C4-2B (cell line): ENCODE measurements at regions not wholly inside any gene's neighbourhood (a gene's known extent, or its start where the extent isn't known, plus 50 kb on each side); places are given as distances from the start of the nearest gene placed in this dataset.

Source experiments
- ZFX ChIP-seq: fragments of 450-650 bp; IDR thresholded peaks from 2 replicates; pipeline ENCODE4 v1.6.1; 2017
- TF ChIP-seq, protein P1 (sequence below): fragments of 450-650 bp; conservative IDR thresholded peaks from 2 replicates; pipeline ENCODE4 v1.5.1; 2017; ENCODE audit warnings: mild to moderate bottlenecking

DNA sequence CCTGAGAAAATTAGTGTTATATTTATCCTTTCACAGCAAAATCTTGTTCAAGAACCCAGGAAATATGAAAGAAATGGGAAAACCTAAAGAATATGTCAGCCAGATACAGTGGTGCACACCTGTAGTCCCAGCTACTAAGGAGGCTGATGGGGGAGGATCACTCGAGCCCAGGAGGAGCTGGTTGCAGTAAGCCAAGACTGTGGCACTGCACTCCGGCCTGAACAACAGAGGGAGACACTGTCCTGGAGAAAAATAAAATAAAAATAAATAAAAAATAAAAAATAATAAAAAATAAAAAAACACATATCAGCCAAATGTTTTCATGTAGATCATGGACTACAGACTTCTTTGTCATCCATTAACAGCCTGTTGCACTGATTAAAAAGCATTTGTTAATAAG lies 244.8 kb upstream of the KLHL1 start:
- TF ChIP-seq, protein P1, sequence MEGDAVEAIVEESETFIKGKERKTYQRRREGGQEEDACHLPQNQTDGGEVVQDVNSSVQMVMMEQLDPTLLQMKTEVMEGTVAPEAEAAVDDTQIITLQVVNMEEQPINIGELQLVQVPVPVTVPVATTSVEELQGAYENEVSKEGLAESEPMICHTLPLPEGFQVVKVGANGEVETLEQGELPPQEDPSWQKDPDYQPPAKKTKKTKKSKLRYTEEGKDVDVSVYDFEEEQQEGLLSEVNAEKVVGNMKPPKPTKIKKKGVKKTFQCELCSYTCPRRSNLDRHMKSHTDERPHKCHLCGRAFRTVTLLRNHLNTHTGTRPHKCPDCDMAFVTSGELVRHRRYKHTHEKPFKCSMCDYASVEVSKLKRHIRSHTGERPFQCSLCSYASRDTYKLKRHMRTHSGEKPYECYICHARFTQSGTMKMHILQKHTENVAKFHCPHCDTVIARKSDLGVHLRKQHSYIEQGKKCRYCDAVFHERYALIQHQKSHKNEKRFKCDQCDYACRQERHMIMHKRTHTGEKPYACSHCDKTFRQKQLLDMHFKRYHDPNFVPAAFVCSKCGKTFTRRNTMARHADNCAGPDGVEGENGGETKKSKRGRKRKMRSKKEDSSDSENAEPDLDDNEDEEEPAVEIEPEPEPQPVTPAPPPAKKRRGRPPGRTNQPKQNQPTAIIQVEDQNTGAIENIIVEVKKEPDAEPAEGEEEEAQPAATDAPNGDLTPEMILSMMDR = no peak
- TF ChIP-seq ZFX = no peak
